Bone marrow (tissue), 2 donors: ENCODE measurements at regions not wholly inside any gene's neighbourhood (a gene's known extent, or its start where the extent isn't known, plus 50 kb on each side); places are given as distances from the start of the nearest gene placed in this dataset.

Experiments used
- DNase-seq, 2 donors: peaks; one replicate each; lab custom pipeline; 2025; lab: John Stamatoyannopoulos, UW

DNA sequence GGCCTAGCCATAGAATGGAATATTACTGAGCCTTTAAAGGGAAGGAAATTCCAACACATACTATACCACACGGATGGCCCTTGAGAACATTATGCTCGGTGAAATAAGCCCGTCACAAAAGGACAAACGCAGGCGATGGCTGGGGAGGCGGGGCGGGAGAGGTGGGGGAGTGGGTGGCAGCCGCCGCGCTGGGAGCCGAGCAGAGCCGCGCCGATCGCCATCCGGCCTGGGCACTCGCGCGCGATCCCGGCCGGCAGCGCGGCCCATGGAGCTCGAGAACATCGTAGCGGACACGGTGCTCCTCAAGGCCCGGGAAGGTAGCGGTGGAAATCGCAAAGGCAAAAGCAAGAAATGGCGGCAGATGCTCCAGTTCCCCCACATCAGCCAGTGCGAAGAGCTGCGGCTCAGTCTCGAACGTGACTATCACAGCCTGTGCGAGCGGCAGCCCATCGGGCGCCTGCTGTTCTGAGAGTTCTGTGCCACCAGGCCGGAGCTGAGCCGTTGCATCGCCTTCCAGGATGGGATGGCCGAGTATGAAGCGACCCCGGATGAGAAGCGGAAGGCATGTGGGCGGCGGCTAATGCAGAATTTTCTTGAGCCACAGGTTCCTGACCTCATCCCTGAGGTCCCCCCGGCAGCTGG lies 140.1 kb downstream of the ZDHHC20 start:
- no peak for DNase-seq

DNA sequence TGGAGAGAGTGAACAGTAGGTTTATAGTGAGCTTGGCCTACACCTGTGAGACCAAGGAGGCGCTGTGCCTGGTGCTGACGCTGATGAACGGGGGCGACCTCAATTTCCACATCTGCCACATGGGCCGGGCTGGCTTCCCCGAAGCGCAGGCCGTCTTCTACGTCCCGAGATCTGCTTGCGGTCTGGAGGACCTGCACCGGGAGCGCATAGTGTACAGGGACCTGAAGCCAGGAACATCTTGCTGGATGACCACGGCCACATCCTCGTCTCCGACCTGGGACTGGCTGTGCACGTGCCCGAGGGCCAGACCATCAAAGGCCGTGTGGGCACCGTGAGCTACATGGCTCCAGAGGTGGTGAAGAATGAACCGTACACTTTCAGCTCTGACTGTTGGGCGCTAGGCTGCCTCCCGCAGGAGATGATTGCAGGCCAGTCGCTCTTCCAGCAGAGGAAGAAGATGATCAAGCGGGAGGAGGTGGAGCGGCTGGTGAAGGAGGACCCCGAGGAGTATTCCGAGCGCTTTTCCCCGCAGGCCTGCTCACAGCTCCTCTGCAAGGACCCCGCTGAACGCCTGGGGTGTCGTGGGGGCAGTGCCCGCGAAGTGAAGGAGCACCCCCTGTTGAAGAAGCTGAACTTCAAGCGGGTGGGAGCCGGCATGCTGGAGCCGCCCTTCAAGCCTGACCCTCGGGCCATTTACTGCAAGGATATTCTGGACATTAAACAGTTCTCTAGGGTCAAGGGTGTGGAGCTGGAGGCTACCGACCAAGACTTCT lies 139.0 kb downstream of the ZDHHC20 start:
- DNase-seq, result no peak

DNA sequence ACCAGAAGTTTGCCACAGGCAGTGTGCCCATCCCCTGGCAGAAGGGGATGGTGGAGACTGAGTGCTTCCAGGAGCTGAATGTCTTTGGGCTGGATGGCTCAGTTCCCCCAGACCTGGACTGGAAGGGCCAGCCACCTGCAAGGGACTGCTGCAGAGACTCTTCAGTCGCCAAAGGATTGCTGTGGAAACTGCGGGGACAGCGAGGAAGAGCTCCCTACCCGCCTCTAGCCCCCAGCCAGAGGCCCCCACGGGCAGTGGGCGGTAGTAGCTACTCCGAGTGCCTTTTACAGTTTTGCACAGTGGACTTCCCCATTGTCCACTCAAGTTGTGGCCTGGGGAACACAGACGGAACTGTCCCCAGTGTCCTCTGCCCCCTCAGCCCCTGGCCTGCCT lies 138.5 kb downstream of the ZDHHC20 start:
- DNase-seq, result no peak

DNA sequence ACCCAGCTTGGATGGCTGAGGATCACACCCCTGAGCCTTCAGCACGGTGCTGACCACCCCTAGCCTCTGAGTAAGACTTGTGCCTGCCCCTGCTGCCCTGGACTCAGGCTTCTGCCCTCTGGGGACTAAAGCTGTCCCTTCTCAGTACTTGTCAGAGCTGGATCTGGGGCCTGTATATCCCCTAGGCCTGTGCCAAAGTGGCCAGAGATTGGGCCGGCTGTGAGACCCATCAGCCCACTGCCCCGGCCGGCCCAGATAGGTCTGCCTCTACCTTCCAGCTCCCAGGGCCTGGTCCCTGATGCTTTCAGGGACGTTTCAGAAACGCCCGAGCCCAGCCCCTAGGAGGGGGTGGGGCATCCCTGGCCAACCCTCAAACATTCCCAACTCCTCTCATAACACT lies 137.8 kb downstream of the ZDHHC20 start:
- DNase-seq, result no peak

DNA sequence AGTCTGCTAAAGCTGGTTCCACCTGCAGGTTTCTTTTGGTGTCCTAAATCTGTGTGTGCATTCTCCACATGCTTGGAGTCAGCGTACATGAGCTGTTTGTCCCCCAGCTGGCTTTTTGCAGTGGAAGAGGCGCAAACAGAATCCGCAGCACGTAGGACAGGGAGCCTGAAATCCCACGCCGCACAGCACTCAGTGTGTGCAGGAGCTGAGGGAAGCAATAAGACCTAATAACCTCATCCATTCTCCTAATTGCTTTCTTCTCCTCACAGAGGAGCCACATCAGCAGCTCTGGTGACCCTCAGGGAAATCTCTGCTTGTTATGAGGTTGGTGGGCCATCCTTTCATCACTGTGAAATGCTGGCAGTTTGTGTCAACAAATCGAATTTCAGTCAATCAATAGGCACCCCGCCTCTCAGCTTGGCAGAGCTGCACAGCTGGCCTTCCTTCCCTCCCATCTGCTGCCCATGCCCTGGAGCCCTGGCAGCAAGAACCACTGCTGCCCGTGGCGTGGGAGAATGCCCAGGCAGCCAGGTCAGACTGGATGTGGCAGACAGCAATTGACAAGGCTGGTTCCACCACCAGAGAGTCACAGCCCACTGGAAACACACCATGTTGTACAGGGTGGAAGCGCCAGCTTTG lies 136.7 kb downstream of the ZDHHC20 start:
- DNase-seq, result no peak
